Stimulated activated CD8-positive, alpha-beta memory T cell treated with anti-CD3 and anti-CD28 coated beads, Interleukin-7, amount 100 ng/mL, for 1 hour (primary cell): ENCODE measurements at regions not wholly inside any gene's neighbourhood (a gene's known extent, or its start where the extent isn't known, plus 50 kb on each side); places are given as distances from the start of the nearest gene placed in this dataset.

Experiments used
- DNase-seq, 2 donors: peaks; one replicate each; pipeline ENCODE4 v3.0.0-alpha.2; 2020; ENCODE audit warnings: low read depth in 2 of 2

DNA sequence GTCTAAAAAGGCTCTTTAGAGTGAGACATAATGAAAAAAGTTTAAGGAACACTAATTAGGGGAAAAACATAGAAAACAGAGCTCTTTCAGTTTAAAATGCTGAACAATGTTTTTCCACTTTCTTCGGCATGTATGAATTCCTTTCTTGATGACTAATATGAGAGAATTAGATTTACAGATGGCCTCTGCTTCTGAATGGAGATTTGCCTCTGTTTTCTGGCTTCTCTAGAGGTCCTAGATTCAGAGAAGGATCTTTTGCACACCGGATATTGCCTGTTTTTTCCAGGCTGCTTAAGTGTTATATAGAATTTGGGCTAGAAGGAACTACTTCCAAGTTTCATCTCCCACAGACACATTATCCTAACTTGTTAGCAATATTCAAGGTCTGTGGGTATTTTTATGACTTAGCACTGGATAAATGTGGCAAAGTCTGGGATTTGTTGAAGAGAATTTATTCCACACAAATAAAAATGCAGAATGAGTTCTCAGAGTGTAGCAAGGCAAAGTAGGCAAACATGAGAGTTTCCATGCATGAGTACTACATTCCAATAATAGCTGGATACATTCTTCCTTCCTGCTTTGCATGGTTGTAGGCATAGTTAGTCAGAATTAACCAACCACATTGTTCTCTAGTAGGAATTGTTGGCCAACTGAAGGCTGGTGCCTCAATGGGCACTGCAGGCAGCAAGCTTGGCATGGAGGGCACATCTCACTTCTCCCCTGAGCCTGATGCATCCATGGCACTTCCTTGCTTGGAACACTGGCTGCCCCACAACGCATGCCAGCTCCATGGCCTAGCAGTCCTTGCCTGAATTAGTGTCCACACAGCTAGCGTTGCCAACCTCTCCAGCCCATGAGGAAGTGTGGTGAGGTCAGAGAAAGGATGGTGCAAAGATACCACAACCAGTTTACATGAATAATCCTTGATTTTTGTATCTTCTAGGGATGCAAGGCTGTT is 224.2 kb downstream of the CLIC5 start:
- no peak for DNase-seq

DNA sequence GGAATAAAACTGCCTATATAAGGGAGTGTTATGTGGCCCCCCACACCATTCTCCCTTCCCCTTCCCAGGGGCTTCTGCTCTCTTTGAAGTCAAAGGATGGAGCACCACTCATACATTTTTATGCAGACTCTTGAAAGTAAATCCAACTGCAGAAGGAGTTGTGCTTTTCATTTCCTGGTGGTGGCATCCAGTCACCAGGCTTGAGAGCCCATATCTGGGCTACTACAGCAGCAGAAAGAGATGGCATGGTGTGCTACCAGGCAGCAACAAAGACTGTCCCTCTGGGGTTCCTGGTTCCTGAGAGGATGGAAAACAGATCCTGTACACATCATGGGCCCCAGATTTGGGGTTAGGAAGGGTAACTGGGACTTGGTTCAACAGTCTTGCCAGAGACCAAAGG is 226.4 kb downstream of the CLIC5 start:
- DNase-seq: no peak

DNA sequence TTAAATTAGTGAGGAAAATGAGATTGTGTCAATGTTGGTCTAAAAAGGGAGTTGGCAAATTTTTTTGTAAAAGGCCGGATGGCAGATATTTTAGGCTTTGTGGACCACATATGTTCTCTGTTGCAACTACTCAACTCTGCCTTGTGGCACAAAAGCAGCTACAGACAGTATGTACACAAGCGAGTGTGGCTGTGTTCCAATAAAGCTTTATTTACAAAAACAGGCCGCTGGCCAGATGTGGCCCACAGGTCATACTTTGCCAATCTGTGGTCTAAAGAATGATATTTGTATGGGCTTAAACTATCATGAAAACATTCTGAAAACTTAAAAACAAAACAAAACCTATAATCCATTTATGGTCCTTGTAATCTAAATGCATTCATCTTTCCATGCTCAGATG is 228.3 kb downstream of the CLIC5 start:
- no peak for DNase-seq

- no peak for DNase-seq
These were observed 229.3 kb downstream of the CLIC5 start for GRCh38 chr6:45786355-45786781.

GRCh38 chr6:45784250-45784649 is 231.4 kb downstream of the CLIC5 start:
- DNase-seq: no peak

GRCh38 chr6:45783716-45784115 is 231.9 kb downstream of the CLIC5 start:
- DNase-seq: no peak

- DNase-seq: no peak
These were observed 233.8 kb downstream of the CLIC5 start for GRCh38 chr6:45781890-45782289.

- DNase-seq: no peak
These were observed 235.1 kb downstream of the CLIC5 start for GRCh38 chr6:45780523-45780922.

GRCh38 chr6:45775026-45775697 is 240.5 kb downstream of the CLIC5 start:
- DNase-seq: no peak

GRCh38 chr6:45773906-45774305 is 241.8 kb downstream of the CLIC5 start:
- no peak for DNase-seq

DNA sequence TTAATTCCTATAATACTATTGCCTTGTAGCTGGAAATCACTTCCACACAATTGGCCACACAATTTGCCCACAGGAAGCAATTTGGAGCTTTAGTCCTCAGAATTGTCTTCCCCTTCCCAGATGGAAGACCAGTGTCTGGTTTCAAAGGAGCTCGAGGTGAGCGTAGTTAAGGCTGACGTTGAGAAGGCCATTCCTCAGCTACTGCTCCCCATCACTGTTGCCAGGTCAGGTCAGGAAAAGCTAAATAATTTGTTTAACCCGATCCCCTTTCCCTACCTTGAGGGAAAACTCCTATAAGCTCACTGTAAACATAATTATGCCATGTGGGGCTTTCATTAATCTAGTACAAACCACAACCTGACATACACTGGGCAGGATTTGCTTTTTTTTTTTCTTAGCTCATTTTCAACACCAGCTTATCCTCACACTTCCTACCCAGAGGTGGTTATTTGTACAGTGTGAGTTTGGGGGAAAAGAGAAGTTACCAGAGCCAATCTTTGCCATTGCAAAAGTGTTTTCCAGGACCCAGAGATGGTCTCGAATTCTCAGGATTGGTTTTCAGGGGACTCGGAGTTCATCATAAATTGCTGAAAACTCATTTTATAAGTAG is 242.7 kb downstream of the CLIC5 start:
- no peak for DNase-seq

DNA sequence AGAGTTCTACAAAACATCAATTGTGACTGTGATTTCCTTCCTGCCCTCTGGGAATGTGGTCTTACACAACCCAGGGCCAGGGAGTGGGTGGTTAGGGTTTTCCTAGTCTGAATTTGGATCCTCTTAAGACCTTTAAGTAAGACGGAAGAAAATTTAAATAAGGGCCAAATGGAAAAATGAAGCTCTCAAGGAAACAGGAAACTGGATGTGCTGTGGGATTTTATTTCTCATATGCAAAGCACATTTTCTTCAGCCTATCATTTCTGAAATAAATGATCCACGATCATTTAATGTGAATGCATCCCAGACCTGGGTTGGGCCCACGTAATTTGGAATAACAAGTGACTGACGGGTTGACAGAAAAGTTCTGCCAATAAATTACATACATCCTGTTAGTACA is 243.6 kb downstream of the CLIC5 start:
- no peak for DNase-seq

GRCh38 chr6:45763281-45763680 is 252.4 kb downstream of the CLIC5 start:
- no peak for DNase-seq

GRCh38 chr6:45759472-45759810 is 256.2 kb downstream of the CLIC5 start:
- no peak for DNase-seq

- no peak for DNase-seq
These were observed 256.7 kb downstream of the CLIC5 start for GRCh38 chr6:45758787-45759471.

DNA sequence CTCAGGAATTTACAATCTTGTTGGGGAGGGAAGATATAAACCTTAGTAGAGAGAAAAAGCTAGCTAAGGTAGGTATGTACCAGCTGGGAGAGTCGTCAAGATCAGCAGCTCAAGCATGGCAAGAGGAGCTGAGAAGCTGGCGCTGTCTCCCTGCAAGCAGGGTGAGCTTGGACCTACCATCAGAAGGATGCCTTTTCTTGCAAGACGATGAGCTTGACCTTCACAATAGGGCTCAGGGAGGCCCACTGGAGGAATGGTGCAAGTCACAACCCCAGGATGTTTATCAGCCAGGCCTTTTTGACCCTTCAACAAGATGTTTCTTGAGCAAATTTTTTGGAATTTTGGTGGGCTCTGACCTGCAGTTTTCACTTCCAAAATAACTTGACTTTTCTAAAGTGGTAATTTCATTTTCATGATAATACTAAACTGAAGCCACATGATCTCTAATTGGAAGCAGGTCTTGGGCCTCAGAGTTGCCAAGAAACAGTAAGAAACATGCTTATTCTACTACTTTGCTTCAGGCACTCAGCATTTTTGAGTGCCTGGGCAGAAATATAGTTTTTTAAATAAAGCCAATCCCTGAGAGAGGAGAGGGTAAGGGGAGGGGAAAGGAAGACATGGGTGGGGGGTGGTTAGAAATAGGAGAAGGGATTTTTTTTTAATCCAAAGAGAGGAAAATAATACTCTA is 258.1 kb downstream of the CLIC5 start:
- DNase-seq: no peak

GRCh38 chr6:45756606-45757005 is 259.1 kb downstream of the CLIC5 start:
- no peak for DNase-seq

DNA sequence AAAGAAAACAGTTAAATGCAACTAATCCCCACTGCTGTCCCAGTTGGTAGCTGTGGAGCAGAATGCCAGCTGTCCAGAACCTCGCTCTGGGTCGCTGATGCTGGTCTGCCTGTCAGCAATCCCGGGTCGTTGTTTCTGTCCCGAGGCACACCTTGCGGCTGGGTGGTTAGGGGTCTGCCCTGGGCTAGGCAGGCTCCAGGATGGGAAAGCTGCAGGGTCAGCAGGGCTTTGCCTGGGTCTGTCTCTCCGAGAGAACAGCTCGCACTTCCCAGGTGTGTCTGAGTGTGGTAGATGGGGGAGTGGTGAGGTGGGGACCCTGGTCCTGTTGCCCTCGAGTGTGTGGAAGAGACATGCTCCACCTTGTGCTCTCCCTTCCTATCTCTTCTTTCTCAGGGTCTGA is 261.2 kb downstream of the CLIC5 start:
- no peak for DNase-seq

- DNase-seq: no peak
These were observed 269.6 kb downstream of the CLIC5 start for GRCh38 chr6:45746046-45746445.

GRCh38 chr6:45743028-45743615 is 272.5 kb downstream of the CLIC5 start:
- no peak for DNase-seq

- DNase-seq: no peak
These were observed 273.1 kb downstream of the CLIC5 start for GRCh38 chr6:45742591-45742990.
